ENCODE measurements at regions not wholly inside any gene's neighbourhood (a gene's known extent, or its start where the extent isn't known, plus 50 kb on each side); places are given as distances from the start of the nearest gene placed in this dataset.

GRCh38 chr3:163513149-163513657, 1565.1 kb downstream of the SI start:
- TF ChIP-seq CTCF (IDR thresholded peaks at IDR 0.05) = no peak
- no peak for TF ChIP-seq EP300 (IDR thresholded peaks at IDR 0.05)
